WTC11 (cell line): ENCODE measurements at regions not wholly inside any gene's neighbourhood (a gene's known extent, or its start where the extent isn't known, plus 50 kb on each side); places are given as distances from the start of the nearest gene placed in this dataset.

Experiments used
- ATAC-seq: fragments of 200-7000 bp; cut with Tn5 transposase; 2 replicates; pipeline ENCODE4 v1.10.0; 2021; ENCODE audit warnings: mild to moderate bottlenecking, moderate library complexity
- CTCF ChIA-PET: fragments of 300-600 bp; sonication (Branson Sonifier 250); formaldehyde crosslinking; loops from one replicate; lab custom pipeline; 2021; ENCODE audit warnings: antibody characterized with exemption; lab: Charles Lee
- POLR2A ChIA-PET: fragments of 350-600 bp; sonication (Branson Sonifier 250); formaldehyde crosslinking; loops from one replicate; lab custom pipeline; 2021; ENCODE audit warnings: antibody characterized with exemption; lab: Charles Lee
- DNase-seq: peaks from one replicate; pipeline ENCODE4 v3.0.0; 2021; ENCODE audit warnings: low spot score
- H3K27ac Mint-ChIP-seq: 2 replicates; pipeline ENCODE4 v1.8.0; 2021; ENCODE audit warnings: mixed read lengths
- H3K27me3 Mint-ChIP-seq: 2 replicates; pipeline ENCODE4 v1.8.0; 2021; ENCODE audit warnings: low read depth, mild to moderate bottlenecking, moderate library complexity, mixed read lengths
- H3K36me3 Mint-ChIP-seq: 2 replicates; pipeline ENCODE4 v1.8.0; 2021; ENCODE audit warnings: mixed read lengths
- H3K4me1 Mint-ChIP-seq: 2 replicates; pipeline ENCODE4 v1.8.0; 2022; ENCODE audit warnings: mixed read lengths
- H3K4me3 Mint-ChIP-seq: 2 replicates; pipeline ENCODE4 v1.8.0; 2021; ENCODE audit warnings: mild to moderate bottlenecking, moderate library complexity, mixed read lengths
- H3K9me3 Mint-ChIP-seq: 2 replicates; pipeline ENCODE4 v1.8.0; 2021; ENCODE audit warnings: mixed read lengths
- ATF1 ChIP-seq: sonication (generic); formaldehyde crosslinking; IDR thresholded peaks from 2 replicates; pipeline ENCODE4 v1.8.1; 2023; ENCODE audit warnings: mild to moderate bottlenecking, moderate library complexity, missing genetic modification reagents
- ATF2 ChIP-seq: sonication (generic); formaldehyde crosslinking; IDR thresholded peaks from 2 replicates; pipeline ENCODE4 v1.8.1; 2022; ENCODE audit warnings: low read depth, missing genetic modification reagents, borderline replicate concordance
- ATF3 ChIP-seq: sonication (generic); formaldehyde crosslinking; conservative IDR thresholded peaks from 2 replicates; pipeline ENCODE4 v1.8.1; 2022; ENCODE audit warnings: mild to moderate bottlenecking, missing genetic modification reagents
- CREM ChIP-seq: sonication (generic); formaldehyde crosslinking; IDR thresholded peaks from 2 replicates; pipeline ENCODE4 v1.8.1; 2022; ENCODE audit warnings: mild to moderate bottlenecking, missing genetic modification reagents, moderate library complexity
- E2F4 ChIP-seq: sonication (generic); formaldehyde crosslinking; IDR thresholded peaks from 2 replicates; pipeline ENCODE4 v1.8.1; 2022; ENCODE audit warnings: low read depth, mild to moderate bottlenecking, moderate library complexity, missing genetic modification reagents, borderline replicate concordance
- ETV6 ChIP-seq: sonication (generic); formaldehyde crosslinking; IDR thresholded peaks from 2 replicates; pipeline ENCODE4 v1.8.1; 2022; ENCODE audit warnings: mild to moderate bottlenecking, missing genetic modification reagents
- FOXJ3 ChIP-seq: sonication (generic); formaldehyde crosslinking; IDR thresholded peaks from 2 replicates; pipeline ENCODE4 v1.9.0; 2021; ENCODE audit warnings: missing genetic modification reagents, mild to moderate bottlenecking, borderline replicate concordance
- GABPB1 ChIP-seq: sonication (generic); formaldehyde crosslinking; IDR thresholded peaks from 2 replicates; pipeline ENCODE4 v1.8.1; 2023; ENCODE audit warnings: mild to moderate bottlenecking, missing genetic modification reagents
- GRHL2 ChIP-seq: fragments of 250-450 bp; sonication (Bioruptor Pico); IDR thresholded peaks from 2 replicates; pipeline ENCODE4 v1.8.0; 2022; ENCODE audit warnings: mild to moderate bottlenecking, moderate library complexity; ENCODE audit not compliant: insufficient replicate concordance, severe bottlenecking
- HMGA2 ChIP-seq: fragments of 250-450 bp; sonication (Bioruptor Pico); IDR thresholded peaks from 2 replicates; pipeline ENCODE4 v1.4.0; 2021; ENCODE audit warnings: mild to moderate bottlenecking, moderate library complexity
- IRF2 ChIP-seq: sonication (generic); formaldehyde crosslinking; IDR thresholded peaks from 2 replicates; pipeline ENCODE4 v1.8.0; 2022; ENCODE audit warnings: low read depth, missing genetic modification reagents, borderline replicate concordance
- JAZF1 ChIP-seq: fragments of 250-450 bp; sonication (Bioruptor Pico); IDR thresholded peaks from 2 replicates; pipeline ENCODE4 v1.9.0; 2021; ENCODE audit warnings: moderate library complexity, mild to moderate bottlenecking, inconsistent platforms
- JUN ChIP-seq: sonication (generic); formaldehyde crosslinking; IDR thresholded peaks from 2 replicates; pipeline ENCODE4 v1.8.0; 2023; ENCODE audit warnings: mild to moderate bottlenecking, missing genetic modification reagents
- MLX ChIP-seq: sonication (generic); formaldehyde crosslinking; IDR thresholded peaks from 2 replicates; pipeline ENCODE4 v1.8.1; 2023; ENCODE audit warnings: mild to moderate bottlenecking, missing genetic modification reagents, moderate library complexity
- MXD4 ChIP-seq: fragments of 250-450 bp; sonication (Bioruptor Pico); IDR thresholded peaks from 2 replicates; pipeline ENCODE4 v1.8.0; 2021; ENCODE audit warnings: mild to moderate bottlenecking, moderate library complexity, borderline replicate concordance
- MYBL2 ChIP-seq: sonication (generic); formaldehyde crosslinking; IDR thresholded peaks from 2 replicates; pipeline ENCODE4 v1.8.1; 2023; ENCODE audit warnings: mild to moderate bottlenecking, moderate library complexity, missing genetic modification reagents
- NR3C1 ChIP-seq: sonication (generic); formaldehyde crosslinking; conservative IDR thresholded peaks from 2 replicates; pipeline ENCODE4 v1.8.1; 2023; ENCODE audit warnings: low read depth, mild to moderate bottlenecking, missing genetic modification reagents
- PRRX2 ChIP-seq: fragments of 250-450 bp; sonication (Bioruptor Pico); IDR thresholded peaks from 2 replicates; pipeline ENCODE4 v1.8.0; 2021; ENCODE audit warnings: mild to moderate bottlenecking
- SMAD3 ChIP-seq: sonication (generic); formaldehyde crosslinking; IDR thresholded peaks from 2 replicates; pipeline ENCODE4 v1.8.0; 2022; ENCODE audit warnings: missing genetic modification reagents, mild to moderate bottlenecking, borderline replicate concordance
- TEAD1 ChIP-seq: sonication (generic); formaldehyde crosslinking; IDR thresholded peaks from 2 replicates; pipeline ENCODE4 v1.8.0; 2022; ENCODE audit warnings: mild to moderate bottlenecking, missing genetic modification reagents
- ZNF121 ChIP-seq: sonication (generic); formaldehyde crosslinking; IDR thresholded peaks from 2 replicates; pipeline ENCODE4 v1.8.0; 2023; ENCODE audit warnings: missing genetic modification reagents
- ZNF232 ChIP-seq: sonication (generic); formaldehyde crosslinking; IDR thresholded peaks from 2 replicates; pipeline ENCODE4 v1.8.0; 2022; ENCODE audit warnings: mild to moderate bottlenecking, missing genetic modification reagents
- ZNF416 ChIP-seq: fragments of 250-450 bp; sonication (Bioruptor Pico); IDR thresholded peaks from 2 replicates; pipeline ENCODE4 v1.9.0; 2021; ENCODE audit warnings: mild to moderate bottlenecking, inconsistent platforms
- TF ChIP-seq, protein P1 (sequence below): fragments of 250-450 bp; sonication (Bioruptor Pico); IDR thresholded peaks from 2 replicates; pipeline ENCODE4 v1.9.0; 2021; ENCODE audit warnings: mild to moderate bottlenecking
- TF ChIP-seq, protein P2 (sequence below): sonication (generic); formaldehyde crosslinking; IDR thresholded peaks from 2 replicates; pipeline ENCODE4 v1.8.0; 2023; ENCODE audit warnings: missing genetic modification reagents, mild to moderate bottlenecking, borderline replicate concordance

DNA sequence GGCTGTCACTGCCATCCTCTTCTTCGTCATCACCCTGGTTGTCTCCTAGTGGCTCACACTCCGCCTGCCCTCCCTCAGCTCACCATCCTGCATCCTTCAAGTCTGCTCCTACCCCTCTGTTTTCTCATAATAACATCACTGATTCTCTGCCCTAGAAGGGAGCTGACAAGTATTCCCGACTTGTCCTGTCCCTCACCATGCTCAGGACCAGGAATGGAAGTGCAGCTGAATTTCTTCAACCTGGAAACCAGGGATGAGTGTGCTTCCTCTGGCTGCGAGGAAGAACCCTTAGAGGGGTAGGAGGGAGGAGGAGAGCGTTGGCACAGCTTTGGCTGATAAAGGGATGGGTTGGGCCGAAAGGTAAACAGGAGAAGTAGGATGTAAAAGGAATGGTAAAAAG is 174.8 kb upstream of the GPR26 start:
- CTCF ChIA-PET: interaction anchor here (1.0 to 1.7 kb wide), 2 partner anchors 10 to 448 kb away, joined by 3 to 5 read pairs; no protein-coding TSS in a partner anchor
- ATAC-seq: no peak
- Mint-ChIP-seq H3K36me3 (peaks cover 5% of the 10 kb centered on the region), H3K4me1 (peaks cover 28% of the 10 kb centered on the region), H3K27ac (no peak overlapping the region), H3K9me3 (0 out of 2 replicates have a peak, but pooled peaks cover 3% of the 10 kb centered on the region), H3K4me3 (no peak overlapping the region), H3K27me3 (peaks cover 3% of the 10 kb centered on the region)
- POLR2A ChIA-PET: no interaction called here
- DNase-seq: no peak
- TF ChIP-seq ATF3 (CRISPR knock-in tag) (no peak), FOXJ3 (CRISPR knock-in tag) (no peak), ZNF121 (CRISPR knock-in tag) (no peak), CREM (CRISPR knock-in tag) (no peak), ETV6 (CRISPR knock-in tag) (no peak), MXD4 (CRISPR knock-in tag) (no peak), JUN (CRISPR knock-in tag) (no peak), JAZF1 (CRISPR knock-in tag) (no peak), NR3C1 (CRISPR knock-in tag) (no peak), TEAD1 (CRISPR knock-in tag) (no peak), ATF1 (CRISPR knock-in tag) (no peak), ATF2 (CRISPR knock-in tag) (no peak), PRRX2 (CRISPR knock-in tag) (no peak)
- TF ChIP-seq, protein P1, sequence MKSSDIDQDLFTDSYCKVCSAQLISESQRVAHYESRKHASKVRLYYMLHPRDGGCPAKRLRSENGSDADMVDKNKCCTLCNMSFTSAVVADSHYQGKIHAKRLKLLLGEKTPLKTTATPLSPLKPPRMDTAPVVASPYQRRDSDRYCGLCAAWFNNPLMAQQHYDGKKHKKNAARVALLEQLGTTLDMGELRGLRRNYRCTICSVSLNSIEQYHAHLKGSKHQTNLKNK (CRISPR knock-in tag): no peak
- TF ChIP-seq, protein P2, sequence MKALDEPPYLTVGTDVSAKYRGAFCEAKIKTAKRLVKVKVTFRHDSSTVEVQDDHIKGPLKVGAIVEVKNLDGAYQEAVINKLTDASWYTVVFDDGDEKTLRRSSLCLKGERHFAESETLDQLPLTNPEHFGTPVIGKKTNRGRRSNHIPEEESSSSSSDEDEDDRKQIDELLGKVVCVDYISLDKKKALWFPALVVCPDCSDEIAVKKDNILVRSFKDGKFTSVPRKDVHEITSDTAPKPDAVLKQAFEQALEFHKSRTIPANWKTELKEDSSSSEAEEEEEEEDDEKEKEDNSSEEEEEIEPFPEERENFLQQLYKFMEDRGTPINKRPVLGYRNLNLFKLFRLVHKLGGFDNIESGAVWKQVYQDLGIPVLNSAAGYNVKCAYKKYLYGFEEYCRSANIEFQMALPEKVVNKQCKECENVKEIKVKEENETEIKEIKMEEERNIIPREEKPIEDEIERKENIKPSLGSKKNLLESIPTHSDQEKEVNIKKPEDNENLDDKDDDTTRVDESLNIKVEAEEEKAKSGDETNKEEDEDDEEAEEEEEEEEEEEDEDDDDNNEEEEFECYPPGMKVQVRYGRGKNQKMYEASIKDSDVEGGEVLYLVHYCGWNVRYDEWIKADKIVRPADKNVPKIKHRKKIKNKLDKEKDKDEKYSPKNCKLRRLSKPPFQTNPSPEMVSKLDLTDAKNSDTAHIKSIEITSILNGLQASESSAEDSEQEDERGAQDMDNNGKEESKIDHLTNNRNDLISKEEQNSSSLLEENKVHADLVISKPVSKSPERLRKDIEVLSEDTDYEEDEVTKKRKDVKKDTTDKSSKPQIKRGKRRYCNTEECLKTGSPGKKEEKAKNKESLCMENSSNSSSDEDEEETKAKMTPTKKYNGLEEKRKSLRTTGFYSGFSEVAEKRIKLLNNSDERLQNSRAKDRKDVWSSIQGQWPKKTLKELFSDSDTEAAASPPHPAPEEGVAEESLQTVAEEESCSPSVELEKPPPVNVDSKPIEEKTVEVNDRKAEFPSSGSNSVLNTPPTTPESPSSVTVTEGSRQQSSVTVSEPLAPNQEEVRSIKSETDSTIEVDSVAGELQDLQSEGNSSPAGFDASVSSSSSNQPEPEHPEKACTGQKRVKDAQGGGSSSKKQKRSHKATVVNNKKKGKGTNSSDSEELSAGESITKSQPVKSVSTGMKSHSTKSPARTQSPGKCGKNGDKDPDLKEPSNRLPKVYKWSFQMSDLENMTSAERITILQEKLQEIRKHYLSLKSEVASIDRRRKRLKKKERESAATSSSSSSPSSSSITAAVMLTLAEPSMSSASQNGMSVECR (CRISPR knock-in tag): no peak

GRCh38 chr10:123492016-123492415 is 174.1 kb upstream of the GPR26 start:
- ChIA-PET CTCF (interaction anchor here (1.0 kb wide), 1 partner anchor 10 kb away, joined by 3 read pairs; no protein-coding TSS in a partner anchor), POLR2A (no interaction called here)
- peak; percentile 65 for ATAC-seq
- Mint-ChIP-seq H3K27ac (no peak overlapping the region), H3K9me3 (0 out of 2 replicates have a peak, but pooled peaks cover 3% of the 10 kb centered on the region), H3K27me3 (peaks cover 3% of the 10 kb centered on the region), H3K4me3 (no peak overlapping the region), H3K36me3 (peaks cover 5% of the 10 kb centered on the region), H3K4me1 (peaks cover 34% of the 10 kb centered on the region)
- DNase-seq: peak; percentile 41
- TF ChIP-seq E2F4: no peak
- TF ChIP-seq GRHL2 (CRISPR knock-in tag): no peak
- TF ChIP-seq IRF2 (CRISPR knock-in tag): no peak
- TF ChIP-seq TEAD1 (CRISPR knock-in tag): no peak
- no peak for TF ChIP-seq ZNF232
- TF ChIP-seq MLX (CRISPR knock-in tag): no peak
- TF ChIP-seq SMAD3 (CRISPR knock-in tag): no peak
- no peak for TF ChIP-seq GABPB1 (CRISPR knock-in tag)
- TF ChIP-seq MYBL2 (CRISPR knock-in tag): no peak
- no peak for TF ChIP-seq ZNF416 (CRISPR knock-in tag)
- TF ChIP-seq HMGA2 (CRISPR knock-in tag): no peak
